HEK293 (cell line): ENCODE measurements at regions not wholly inside any gene's neighbourhood (a gene's known extent, or its start where the extent isn't known, plus 50 kb on each side); places are given as distances from the start of the nearest gene placed in this dataset.

ENCODE experiments used
- CTCF ChIA-PET: fragments of 350-600 bp; formaldehyde crosslinking; extraction: SDS; loops from one replicate; lab custom pipeline; 2021; ENCODE audit warnings: antibody characterized with exemption; lab: Yijun Ruan, JAX
- POLR2A ChIA-PET: fragments of 300-600 bp; formaldehyde crosslinking; extraction: SDS; loops from one replicate; lab custom pipeline; 2020; ENCODE audit warnings: antibody characterized with exemption, inconsistent platforms; lab: Yijun Ruan, JAX
- H3K27ac ChIP-seq: fragments of 200-500 bp; sonication (Bioruptor generic); 2 replicates; pipeline ENCODE4 v1.5.1; 2014; ENCODE audit warnings: low read depth, low read length, control low read depth, inconsistent platforms; ENCODE audit errors: extremely low read depth
- H3K36me3 ChIP-seq, 2 experiments: fragments of 200-500 bp in 1 of 2; sonication (Bioruptor generic) in 1 of 2; 1 replicate in 1 of 2; 2 replicates in 1 of 2; pipeline ENCODE4 v1.5.1; 2014 to 2017; ENCODE audit warnings: inconsistent platforms in 2 of 2, low read length in 2 of 2; ENCODE audit not compliant: control insufficient read depth in 2 of 2, insufficient read depth in 1 of 2
- H3K4me1 ChIP-seq: fragments of 200-500 bp; sonication (Bioruptor generic); 2 replicates; pipeline ENCODE4 v1.5.1; 2014; ENCODE audit warnings: mild to moderate bottlenecking, low read length, inconsistent platforms; ENCODE audit not compliant: control insufficient read depth, insufficient read depth
- H3K4me3 ChIP-seq: 2 replicates; pipeline ENCODE4 v1.5.1; 2011; ENCODE audit warnings: low read depth, mild to moderate bottlenecking, control low read depth, low read length, moderate library complexity
- H3K9me3 ChIP-seq: fragments of 200-500 bp; sonication (Bioruptor generic); 2 replicates; pipeline ENCODE4 v1.5.1; 2014; ENCODE audit warnings: low read depth, low read length, inconsistent platforms; ENCODE audit not compliant: control insufficient read depth, insufficient read depth
- BCL11A ChIP-seq: fragments of 450-650 bp; formaldehyde crosslinking; IDR thresholded peaks from 2 replicates; pipeline ENCODE4 v1.5.1; 2016; ENCODE audit warnings: low read depth, missing biosample characterization, missing genetic modification characterization
- GFI1B ChIP-seq: fragments of 450-650 bp; formaldehyde crosslinking; IDR thresholded peaks from 2 replicates; pipeline ENCODE4 v1.5.1; 2016; ENCODE audit warnings: missing biosample characterization, missing genetic modification characterization
- GLIS1 ChIP-seq: fragments of 450-650 bp; formaldehyde crosslinking; IDR thresholded peaks from 2 replicates; pipeline ENCODE4 v1.5.1; 2016; ENCODE audit warnings: missing biosample characterization, missing genetic modification characterization
- KLF1 ChIP-seq: fragments of 450-650 bp; formaldehyde crosslinking; IDR thresholded peaks from 2 replicates; pipeline ENCODE4 v1.5.1; 2016; ENCODE audit warnings: missing biosample characterization, missing genetic modification characterization
- KLF10 ChIP-seq: fragments of 450-650 bp; IDR thresholded peaks from 2 replicates; pipeline ENCODE4 v1.5.1; 2018; ENCODE audit warnings: missing biosample characterization, mild to moderate bottlenecking, missing genetic modification characterization
- PATZ1 ChIP-seq: fragments of 450-650 bp; formaldehyde crosslinking; IDR thresholded peaks from 2 replicates; pipeline ENCODE4 v1.5.1; 2016; ENCODE audit warnings: missing biosample characterization, missing genetic modification characterization
- REST ChIP-seq: fragments of 450-650 bp; formaldehyde crosslinking; IDR thresholded peaks from 2 replicates; pipeline ENCODE4 v1.5.1; 2016; ENCODE audit warnings: missing biosample characterization, missing genetic modification characterization
- YY1 ChIP-seq: fragments of 450-650 bp; formaldehyde crosslinking; IDR thresholded peaks from 2 replicates; pipeline ENCODE4 v1.5.1; 2018; ENCODE audit warnings: missing biosample characterization, missing genetic modification characterization
- ZNF112 ChIP-seq: fragments of 450-650 bp; formaldehyde crosslinking; IDR thresholded peaks from 2 replicates; pipeline ENCODE4 v1.5.0; 2017; ENCODE audit warnings: missing biosample characterization, missing genetic modification characterization
- ZNF138 ChIP-seq: fragments of 450-650 bp; formaldehyde crosslinking; IDR thresholded peaks from 2 replicates; pipeline ENCODE4 v1.5.1; 2016; ENCODE audit warnings: missing biosample characterization, missing genetic modification characterization, borderline replicate concordance
- ZNF155 ChIP-seq: fragments of 450-650 bp; formaldehyde crosslinking; IDR thresholded peaks from 2 replicates; pipeline ENCODE4 v1.5.1; 2016; ENCODE audit warnings: missing biosample characterization, missing genetic modification characterization
- ZNF16 ChIP-seq: fragments of 450-650 bp; formaldehyde crosslinking; IDR thresholded peaks from 2 replicates; pipeline ENCODE4 v1.5.1; 2016; ENCODE audit warnings: low read depth, missing biosample characterization, missing genetic modification characterization
- ZNF2 ChIP-seq: fragments of 450-650 bp; formaldehyde crosslinking; IDR thresholded peaks from 2 replicates; pipeline ENCODE4 v1.5.1; 2016; ENCODE audit warnings: missing biosample characterization, missing genetic modification characterization
- ZNF23 ChIP-seq: fragments of 450-650 bp; formaldehyde crosslinking; IDR thresholded peaks from 2 replicates; pipeline ENCODE4 v1.5.1; 2016; ENCODE audit warnings: missing biosample characterization, missing genetic modification characterization, borderline replicate concordance
- ZNF266 ChIP-seq: fragments of 450-650 bp; formaldehyde crosslinking; IDR thresholded peaks from 2 replicates; pipeline ENCODE4 v1.5.1; 2016; ENCODE audit warnings: missing biosample characterization, missing genetic modification characterization, low read depth
- ZNF362 ChIP-seq: fragments of 450-650 bp; formaldehyde crosslinking; IDR thresholded peaks from 2 replicates; pipeline ENCODE4 v1.5.1; 2016; ENCODE audit warnings: missing biosample characterization, missing genetic modification characterization
- ZNF426 ChIP-seq: fragments of 450-650 bp; formaldehyde crosslinking; IDR thresholded peaks from 2 replicates; pipeline ENCODE4 v1.5.1; 2017; ENCODE audit warnings: missing biosample characterization, missing genetic modification characterization, mild to moderate bottlenecking, inconsistent platforms, moderate library complexity
- ZNF473 ChIP-seq: fragments of 450-650 bp; formaldehyde crosslinking; IDR thresholded peaks from 2 replicates; pipeline ENCODE4 v1.5.1; 2017; ENCODE audit warnings: missing biosample characterization, missing genetic modification characterization
- ZNF488 ChIP-seq: fragments of 450-650 bp; formaldehyde crosslinking; IDR thresholded peaks from 2 replicates; pipeline ENCODE4 v1.5.1; 2016; ENCODE audit warnings: missing biosample characterization, missing genetic modification characterization
- ZNF514 ChIP-seq: fragments of 450-650 bp; formaldehyde crosslinking; IDR thresholded peaks from 2 replicates; pipeline ENCODE4 v1.5.1; 2016; ENCODE audit warnings: missing biosample characterization, missing genetic modification characterization
- ZNF518A ChIP-seq: fragments of 450-650 bp; formaldehyde crosslinking; conservative IDR thresholded peaks from 2 replicates; pipeline ENCODE4 v1.5.1; 2016; ENCODE audit warnings: low read depth, missing biosample characterization, missing genetic modification characterization
- ZNF530 ChIP-seq: fragments of 450-650 bp; formaldehyde crosslinking; IDR thresholded peaks from 2 replicates; pipeline ENCODE4 v1.5.1; 2016; ENCODE audit warnings: low read depth, missing biosample characterization, missing genetic modification characterization
- ZNF560 ChIP-seq: fragments of 450-650 bp; formaldehyde crosslinking; IDR thresholded peaks from 2 replicates; pipeline ENCODE4 v1.5.1; 2017; ENCODE audit warnings: missing biosample characterization, missing genetic modification characterization, borderline replicate concordance
- ZNF677 ChIP-seq: fragments of 450-650 bp; IDR thresholded peaks from 2 replicates; pipeline ENCODE4 v1.5.0; 2018; ENCODE audit warnings: missing biosample characterization, mild to moderate bottlenecking, missing genetic modification characterization, moderate library complexity
- ZNF777 ChIP-seq: fragments of 450-650 bp; formaldehyde crosslinking; IDR thresholded peaks from 2 replicates; pipeline ENCODE4 v1.5.1; 2017; ENCODE audit warnings: missing biosample characterization, missing genetic modification characterization, borderline replicate concordance

- ChIA-PET CTCF (no interaction called here), POLR2A (no interaction called here)
- H3K9me3 ChIP-seq = no peaks in the 10 kb centered on the region
- no peaks in the 10 kb centered on the region for H3K4me1 ChIP-seq
- H3K27ac ChIP-seq = no peak overlapping the region
- TF ChIP-seq ZNF362 (tag by site-specific recombination) (no peak), ZNF2 (tag by site-specific recombination) (no peak), GFI1B (tag by site-specific recombination) (no peak), ZNF677 (tag by site-specific recombination) (no peak), ZNF514 (tag by site-specific recombination) (no peak), YY1 (tag by site-specific recombination) (no peak), ZNF488 (no peak), ZNF518A (tag by site-specific recombination) (no peak), KLF10 (no peak)
- no peak overlapping the region for H3K4me3 ChIP-seq
- H3K36me3 ChIP-seq = no peaks in the 10 kb centered on the region
Measured at GRCh38 chr1:194517567-194517966, 1331.2 kb upstream of the B3GALT2 start.

- H3K4me1 ChIP-seq = no peaks in the 10 kb centered on the region
- no peak overlapping the region for H3K27ac ChIP-seq
- H3K9me3 ChIP-seq = no peaks in the 10 kb centered on the region
- CTCF ChIA-PET = no interaction called here
- no peak overlapping the region for H3K4me3 ChIP-seq
- POLR2A ChIA-PET = no interaction called here
- no peaks in the 10 kb centered on the region for H3K36me3 ChIP-seq
- no peak for TF ChIP-seq ZNF266 (tag by site-specific recombination)
- TF ChIP-seq ZNF23 (tag by site-specific recombination) = no peak
- no peak for TF ChIP-seq ZNF112 (tag by site-specific recombination)
- no peak for TF ChIP-seq PATZ1 (tag by site-specific recombination)
- TF ChIP-seq ZNF560 (tag by site-specific recombination) = no peak
- TF ChIP-seq REST (tag by site-specific recombination) = no peak
- TF ChIP-seq ZNF473 (tag by site-specific recombination) = no peak
- no peak for TF ChIP-seq ZNF138 (tag by site-specific recombination)
- no peak for TF ChIP-seq ZNF777 (tag by site-specific recombination)
- no peak for TF ChIP-seq ZNF530 (tag by site-specific recombination)
- no peak for TF ChIP-seq ZNF426
- TF ChIP-seq BCL11A (tag by site-specific recombination) = no peak
- TF ChIP-seq KLF1 (tag by site-specific recombination) = no peak
- TF ChIP-seq ZNF155 = no peak
- no peak for TF ChIP-seq ZNF16
- TF ChIP-seq GLIS1 (tag by site-specific recombination) = no peak
Measured at GRCh38 chr1:194515916-194516315, 1329.5 kb upstream of the B3GALT2 start.
